CD4-positive, alpha-beta T cell treated with Interleukin-15 for 1 hour (primary cell): ENCODE measurements at regions not wholly inside any gene's neighbourhood (a gene's known extent, or its start where the extent isn't known, plus 50 kb on each side); places are given as distances from the start of the nearest gene placed in this dataset.

Experiments
- DNase-seq: peaks from one replicate; pipeline ENCODE4 v3.0.0-alpha.2; 2020

DNA sequence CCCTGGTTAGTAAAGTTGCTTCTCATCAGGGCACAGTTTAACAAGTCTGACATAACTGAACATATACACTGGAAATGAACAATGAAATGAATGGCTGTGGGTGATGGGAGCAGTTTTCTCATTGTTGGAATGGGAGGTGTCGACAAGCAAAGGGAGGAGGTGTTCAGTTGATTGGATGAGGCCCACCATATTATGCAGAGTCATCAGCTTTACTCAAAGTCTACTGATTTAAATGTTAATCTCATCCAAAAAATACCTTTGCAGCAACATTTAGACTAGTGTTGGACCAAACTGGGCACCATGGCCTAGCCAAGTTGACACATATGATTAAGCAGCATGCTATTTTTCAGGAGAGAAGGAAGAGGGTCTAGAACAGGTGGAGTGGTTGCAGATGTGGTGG is 201.7 kb downstream of the RAMP3 start:
- no peak for DNase-seq

DNA sequence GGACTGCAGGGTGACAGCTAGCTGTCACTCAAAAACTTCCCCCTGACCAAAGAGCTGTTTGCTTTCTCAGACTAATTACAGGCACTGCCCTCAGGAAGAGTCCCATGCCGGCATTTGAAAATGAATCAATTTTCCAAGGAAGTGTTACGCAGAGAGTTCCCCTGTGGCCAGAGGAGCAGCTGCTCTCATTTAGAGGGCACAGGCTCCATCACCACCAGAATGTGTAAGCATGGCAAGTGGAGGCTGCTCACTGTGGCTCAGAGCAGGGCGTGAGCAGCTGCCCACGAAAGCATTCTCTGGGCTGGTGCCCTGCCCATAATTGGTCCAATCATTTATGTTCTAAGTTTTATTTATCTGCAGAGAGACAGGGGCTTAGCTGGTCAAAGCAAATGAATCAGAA is 202.2 kb downstream of the RAMP3 start:
- no peak for DNase-seq

GRCh38 chr7:45363669-45364068 is 206.1 kb downstream of the RAMP3 start:
- DNase-seq = no peak

DNA sequence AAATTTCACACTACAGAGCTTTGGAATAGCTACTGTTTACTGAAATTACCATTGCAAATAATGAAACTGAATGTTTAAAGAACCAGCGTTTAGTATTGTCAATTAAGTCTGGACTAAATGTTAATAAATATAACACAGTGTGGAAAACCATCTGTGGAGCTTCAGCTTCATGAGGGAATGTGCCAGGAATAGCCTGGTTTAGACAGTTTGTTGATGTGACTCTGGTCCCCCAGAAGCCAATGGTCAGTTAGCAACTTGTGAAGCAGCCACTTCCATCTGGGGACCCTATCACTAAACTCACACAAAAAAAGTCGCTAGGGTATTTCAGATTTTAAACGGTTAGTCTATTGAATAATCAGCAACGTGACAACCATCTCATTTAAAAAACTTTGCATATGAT is 207.8 kb downstream of the RAMP3 start:
- no peak for DNase-seq

DNA sequence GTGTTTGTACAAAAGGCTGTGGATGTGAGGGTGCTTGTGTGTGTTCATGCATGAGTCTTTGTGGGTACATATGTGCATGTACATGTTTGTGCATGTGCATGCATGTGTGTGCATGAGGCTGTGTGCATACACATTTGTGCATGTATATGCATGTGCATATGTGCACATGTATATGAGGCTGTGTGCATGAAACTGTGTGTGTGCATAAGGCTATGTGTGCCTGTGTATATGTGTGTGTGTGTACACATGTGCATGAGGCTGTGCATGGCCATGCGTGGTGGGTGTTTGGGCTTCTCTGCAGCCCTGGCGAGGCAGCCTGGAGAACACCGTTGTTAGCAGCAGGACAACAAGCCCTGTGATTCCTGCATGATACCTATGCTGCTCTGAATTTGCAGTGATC is 207.7 kb upstream of the ADCY1 start:
- DNase-seq = no peak

- no peak for DNase-seq
Measured at GRCh38 chr7:45367026-45367425, 207.1 kb upstream of the ADCY1 start.

DNA sequence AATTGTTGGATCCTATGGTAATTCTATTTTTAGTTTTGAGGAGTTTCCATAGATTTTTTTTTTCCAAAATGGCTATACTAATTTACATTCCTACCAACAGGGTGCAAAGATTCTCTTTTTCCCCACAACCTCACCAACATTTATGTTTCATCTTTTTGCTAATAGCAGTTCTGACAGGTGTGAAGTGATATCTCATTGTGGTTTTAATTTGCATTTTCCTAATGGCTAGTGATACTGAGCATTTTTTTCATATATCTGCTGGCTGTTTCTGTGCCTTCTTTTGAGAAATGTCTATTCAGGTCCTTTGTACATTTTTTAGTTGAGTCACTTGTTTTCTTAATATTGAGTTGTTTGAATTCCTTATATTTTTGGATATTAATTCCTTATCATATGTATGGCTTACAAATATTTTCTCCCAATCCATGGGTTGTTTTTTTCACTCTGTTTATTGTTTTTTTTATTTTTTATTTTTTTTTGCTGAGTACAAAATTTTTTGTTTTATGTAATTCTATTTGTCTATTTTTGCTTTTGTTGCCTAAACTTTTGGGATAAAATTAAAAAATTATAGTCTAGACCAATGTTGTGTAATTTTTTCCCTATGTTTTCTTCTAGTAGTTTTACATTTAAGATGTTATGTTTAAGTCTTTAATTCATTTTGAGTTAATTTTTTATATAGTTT is 205.9 kb upstream of the ADCY1 start:
- no peak for DNase-seq

DNA sequence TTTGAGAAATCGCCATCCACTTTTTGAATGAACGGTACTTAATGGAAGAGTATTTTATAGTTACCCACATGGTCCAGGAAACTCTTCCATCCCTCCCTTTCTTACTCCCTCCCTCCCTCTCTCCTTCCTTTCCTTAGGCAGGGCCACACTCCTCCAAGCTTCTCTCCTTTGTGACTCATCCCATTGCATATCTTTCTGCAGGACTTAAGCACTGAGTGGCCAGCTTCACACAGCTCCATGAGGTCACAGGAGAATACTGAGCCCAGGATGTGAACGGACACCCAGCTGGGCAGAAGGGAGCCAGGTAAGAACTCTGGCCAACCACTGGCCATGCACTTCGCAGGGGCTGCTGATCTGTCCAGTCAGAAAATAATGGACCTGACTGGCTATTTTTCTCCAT is 189.7 kb upstream of the ADCY1 start:
- DNase-seq = no peak

DNA sequence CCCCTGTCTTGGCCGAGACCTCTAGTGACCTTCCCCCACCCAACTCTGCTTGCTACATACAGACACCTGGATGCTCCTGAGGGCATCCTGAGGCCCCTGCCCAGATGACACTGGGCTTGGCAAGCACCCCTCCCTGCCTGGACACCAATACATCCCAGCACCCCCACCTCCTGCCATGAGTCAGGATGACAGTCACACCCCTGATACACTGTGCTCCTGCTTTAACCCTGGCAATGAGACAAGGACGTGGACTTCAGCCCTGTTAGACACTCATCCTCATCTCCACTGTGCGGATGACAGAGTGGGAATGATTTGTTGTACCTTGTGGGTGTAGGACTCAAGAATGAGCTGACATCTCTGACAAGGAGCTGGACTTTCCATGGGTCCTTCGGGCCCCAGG is 186.3 kb upstream of the ADCY1 start:
- no peak for DNase-seq

GRCh38 chr7:45389073-45389872 is 184.9 kb upstream of the ADCY1 start:
- no peak for DNase-seq

- DNase-seq = no peak
Measured at GRCh38 chr7:45390180-45390579, 184.0 kb upstream of the ADCY1 start.

GRCh38 chr7:45390731-45391130 is 183.4 kb upstream of the ADCY1 start:
- DNase-seq = no peak

GRCh38 chr7:45391618-45392451 is 182.3 kb upstream of the ADCY1 start:
- DNase-seq = no peak

DNA sequence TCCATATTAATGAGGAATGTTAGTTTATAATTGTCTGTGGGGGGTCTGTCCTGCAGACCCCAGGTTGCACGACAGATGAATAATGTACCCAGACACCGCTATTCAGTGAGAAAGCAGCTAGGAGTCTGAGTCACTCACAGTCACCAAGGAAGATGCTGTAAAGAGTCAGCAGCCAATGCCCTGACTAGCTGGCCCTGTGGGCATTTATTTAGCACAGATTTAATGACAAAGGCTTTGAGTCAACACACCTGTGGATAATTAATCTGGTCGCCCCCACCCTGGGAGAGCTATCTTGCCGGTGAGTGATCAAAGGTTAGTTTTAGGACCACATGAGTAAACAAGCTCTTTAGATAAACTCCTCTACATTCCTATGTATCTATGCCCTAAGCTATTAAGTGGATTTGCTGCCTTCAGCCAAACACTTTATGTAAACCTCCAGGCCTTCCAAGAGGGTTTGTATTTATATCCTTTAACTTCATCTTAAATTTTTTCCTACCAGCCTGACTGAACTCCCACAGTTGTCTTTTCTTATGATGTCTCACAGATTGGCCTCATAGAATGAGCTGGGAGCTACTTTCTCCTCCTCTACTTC is 180.0 kb upstream of the ADCY1 start:
- DNase-seq = no peak

GRCh38 chr7:45399069-45399468 is 175.1 kb upstream of the ADCY1 start:
- no peak for DNase-seq

DNA sequence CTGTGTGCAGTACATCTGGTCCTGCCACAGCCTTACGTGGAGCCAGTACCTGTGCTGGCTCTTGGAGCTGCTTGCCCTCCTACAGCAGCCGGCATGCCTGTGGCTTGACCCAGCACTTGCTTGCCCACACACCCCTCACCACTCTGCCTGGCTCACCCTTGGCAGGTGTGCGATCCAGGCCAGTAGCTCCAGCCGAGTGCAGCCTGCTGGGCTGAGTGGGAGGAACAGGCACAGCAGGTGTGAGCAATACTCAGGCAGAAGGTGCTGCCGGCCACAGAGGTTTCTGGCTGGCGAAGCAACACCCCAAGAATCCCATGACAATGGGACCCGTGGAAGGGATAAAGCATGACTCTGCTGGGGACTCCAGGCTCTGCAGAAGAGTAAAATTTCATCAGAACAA is 173.5 kb upstream of the ADCY1 start:
- no peak for DNase-seq

DNA sequence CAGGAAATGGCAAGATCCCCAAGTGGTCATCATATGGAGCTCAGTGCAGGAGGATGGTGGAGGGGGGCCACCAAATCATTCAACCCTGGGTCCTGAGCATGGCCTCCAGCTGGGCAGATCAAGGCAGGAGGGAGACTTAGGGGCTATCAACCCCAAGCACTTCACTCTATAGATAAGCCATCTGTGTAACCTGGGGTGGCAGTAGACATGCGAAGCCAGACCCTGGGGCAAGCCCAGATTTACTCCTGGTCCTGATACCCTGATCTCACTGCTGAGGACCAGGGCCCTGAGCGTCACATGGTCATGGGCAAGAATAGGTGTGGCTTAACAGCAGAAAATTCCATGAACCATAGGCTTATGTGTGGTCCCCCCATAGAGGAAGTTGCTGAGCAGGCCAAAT is 173.0 kb upstream of the ADCY1 start:
- no peak for DNase-seq

- no peak for DNase-seq
Measured at GRCh38 chr7:45401851-45402250, 172.3 kb upstream of the ADCY1 start.

DNA sequence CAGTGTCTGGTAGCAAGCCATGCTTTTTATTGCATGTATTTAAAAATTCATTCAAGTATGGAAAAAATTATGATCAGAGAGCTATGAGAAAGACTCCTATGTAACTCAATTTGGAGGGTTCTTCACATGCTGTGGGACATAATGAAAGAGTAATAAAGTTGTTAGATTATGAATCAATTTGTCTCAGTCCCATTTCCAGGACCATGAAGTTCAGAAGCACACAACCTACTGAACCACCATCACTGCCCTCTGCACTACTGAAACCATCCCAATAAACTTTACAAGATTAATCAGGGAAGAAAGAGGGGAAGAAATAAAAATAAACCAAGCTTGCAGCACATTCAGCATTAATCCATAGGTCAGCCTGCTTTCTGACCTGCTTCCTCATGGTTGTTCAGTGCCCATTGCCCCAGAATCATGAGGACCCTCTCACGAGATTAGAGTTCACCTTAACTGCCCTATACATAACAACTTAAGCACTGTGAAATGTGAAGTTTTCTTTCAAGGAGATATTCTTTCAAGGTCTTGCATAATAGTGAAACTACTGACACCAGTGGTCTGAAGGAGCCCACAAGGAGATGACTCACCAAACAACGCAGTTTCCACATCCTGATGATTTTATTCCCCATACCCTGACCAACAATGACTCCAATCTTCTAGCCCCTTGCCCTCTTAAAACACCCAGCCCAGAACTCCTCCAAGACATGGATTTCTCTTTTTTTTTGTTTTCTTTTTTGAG is 171.5 kb upstream of the ADCY1 start:
- no peak for DNase-seq

GRCh38 chr7:45404622-45405021 is 169.5 kb upstream of the ADCY1 start:
- no peak for DNase-seq

GRCh38 chr7:45407730-45408408 is 166.3 kb upstream of the ADCY1 start:
- DNase-seq = no peak

DNA sequence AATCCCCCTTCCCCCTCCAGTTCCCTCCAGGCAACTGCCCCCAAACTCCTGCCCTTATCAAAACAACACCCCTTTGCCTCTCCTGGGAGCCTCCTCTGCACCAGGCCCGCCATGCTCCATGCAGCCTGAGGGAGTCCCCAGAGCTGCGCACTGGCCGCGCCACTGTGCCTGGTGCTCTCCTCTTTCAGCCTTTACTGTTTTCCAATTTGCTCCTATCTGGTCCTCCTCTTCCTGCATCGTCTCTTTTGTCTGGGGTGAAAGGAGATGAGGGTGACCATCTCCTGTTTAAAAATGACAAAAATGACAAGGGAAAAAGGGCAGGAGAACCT is 165.8 kb upstream of the ADCY1 start:
- no peak for DNase-seq
